ENCODE measurements at regions not wholly inside any gene's neighbourhood (a gene's known extent, or its start where the extent isn't known, plus 50 kb on each side); places are given as distances from the start of the nearest gene placed in this dataset.

DNA sequence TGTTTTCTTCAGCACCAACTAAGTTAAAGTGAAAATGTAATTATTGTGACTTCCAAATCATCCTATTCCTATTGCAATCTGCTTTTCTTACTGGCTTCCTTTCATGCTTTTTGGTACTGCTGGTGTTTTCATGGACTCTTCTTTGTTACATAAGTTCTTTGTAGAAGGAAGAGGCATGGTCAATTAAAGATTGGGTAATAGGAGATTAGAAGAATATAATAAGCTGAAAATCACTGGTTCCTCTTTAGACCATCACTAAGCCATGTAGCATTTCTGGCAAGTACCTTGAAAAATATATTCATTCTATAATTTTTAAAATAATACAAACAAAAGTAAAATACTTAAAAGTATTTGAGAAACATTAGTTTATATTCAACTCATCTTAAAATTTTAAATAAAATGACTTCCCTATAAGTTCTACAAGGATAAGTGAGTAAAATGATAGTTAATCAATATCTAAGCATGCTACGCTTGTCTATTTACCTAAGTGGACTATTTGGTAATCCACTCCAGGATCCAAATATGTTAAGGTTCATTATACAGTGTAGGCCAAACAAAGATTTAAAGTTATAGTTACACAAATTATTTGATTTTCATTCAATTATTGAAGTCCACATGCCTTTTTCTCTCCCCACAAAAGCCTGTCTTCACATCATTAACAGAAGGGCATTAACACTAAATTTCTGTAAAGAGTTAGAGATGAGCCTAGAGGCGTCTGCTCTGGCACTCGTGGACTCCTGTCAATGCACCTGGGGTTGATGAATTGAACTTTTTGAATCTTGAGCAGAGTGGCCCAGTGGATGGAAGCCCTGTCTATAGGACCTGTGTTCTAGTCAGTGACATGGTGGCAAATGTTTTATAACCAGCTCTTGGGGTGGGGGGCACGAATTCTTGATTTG is 408.1 kb downstream of the INHBA start:
- DNase-seq (ENCODE audit: low spot score): no peak

DNA sequence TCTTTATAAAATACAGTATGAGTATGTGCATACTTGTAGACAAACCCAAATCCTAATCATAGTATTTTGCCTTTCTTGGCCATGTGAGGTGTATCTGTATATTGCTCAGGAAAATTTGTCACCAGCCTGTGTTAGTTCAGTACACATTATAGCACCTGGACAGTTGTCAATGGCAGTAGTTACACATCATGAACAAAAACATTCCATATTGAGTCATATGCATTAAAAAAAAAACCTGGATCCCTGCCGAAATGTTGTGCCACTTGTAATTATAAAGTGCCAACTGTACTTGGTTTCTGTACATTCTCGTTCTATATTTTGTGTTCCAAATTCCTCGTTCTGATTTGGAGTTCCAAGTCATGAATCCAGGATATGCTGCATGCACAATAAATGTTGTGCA is 410.4 kb downstream of the INHBA start:
- no peak for DNase-seq (ENCODE audit: low spot score)

DNA sequence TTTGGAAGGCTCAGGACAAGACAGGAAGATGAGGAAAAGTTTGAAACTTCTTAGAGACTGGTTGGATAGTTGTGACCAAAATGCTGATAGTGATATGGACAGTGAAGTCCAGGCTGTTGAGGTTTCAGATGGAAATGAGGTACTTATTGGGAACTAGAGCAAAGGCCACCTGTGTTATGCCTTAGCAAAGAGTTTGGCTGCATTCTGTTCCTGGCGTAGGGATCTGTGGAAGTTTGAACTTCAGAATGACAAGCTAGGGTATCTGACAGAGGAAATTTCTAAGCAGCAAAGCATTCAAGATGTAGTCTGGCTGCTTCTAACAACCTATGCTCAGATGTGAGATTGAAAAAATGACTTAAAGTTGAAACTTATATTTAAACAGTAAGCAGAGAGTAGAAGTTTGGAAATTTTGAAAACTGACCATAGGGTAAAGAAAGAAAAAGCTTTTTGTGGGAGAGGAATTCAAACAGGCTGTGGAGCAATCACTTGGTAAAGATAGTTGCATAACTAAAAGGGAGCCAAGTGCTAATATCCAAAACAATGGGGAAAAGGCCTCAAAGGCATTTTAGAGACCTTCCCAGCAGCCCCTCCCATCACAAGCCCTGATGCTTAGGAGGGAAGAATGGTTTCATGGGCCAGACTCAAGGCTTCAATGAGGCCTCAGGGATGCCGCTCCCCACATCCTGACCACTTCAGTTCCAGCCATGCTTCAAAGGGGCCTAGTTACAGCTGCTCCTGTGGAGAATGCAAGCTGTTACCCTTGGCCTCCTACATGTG is 415.1 kb downstream of the INHBA start:
- no peak for DNase-seq (ENCODE audit: low spot score)

DNA sequence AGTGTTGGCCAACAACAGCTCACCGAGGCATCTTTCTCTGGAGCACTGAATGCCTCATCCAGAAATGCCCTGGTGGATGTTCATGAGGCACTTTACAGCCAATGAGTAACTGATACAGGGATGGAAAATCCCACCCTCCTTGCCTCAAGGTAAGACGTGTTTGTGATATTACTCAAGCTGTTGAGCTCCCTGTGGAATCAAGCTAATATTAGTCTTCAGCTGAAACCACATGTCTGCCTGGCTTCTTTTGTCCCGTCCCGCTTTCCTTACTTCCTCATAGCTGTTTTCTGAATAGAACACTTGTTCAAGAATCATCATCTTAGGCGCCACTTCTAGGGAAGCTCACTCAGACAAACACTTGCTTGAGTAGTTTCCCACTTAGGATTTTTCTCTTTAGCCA is 422.4 kb downstream of the INHBA start:
- no peak for DNase-seq (ENCODE audit: low spot score)

DNA sequence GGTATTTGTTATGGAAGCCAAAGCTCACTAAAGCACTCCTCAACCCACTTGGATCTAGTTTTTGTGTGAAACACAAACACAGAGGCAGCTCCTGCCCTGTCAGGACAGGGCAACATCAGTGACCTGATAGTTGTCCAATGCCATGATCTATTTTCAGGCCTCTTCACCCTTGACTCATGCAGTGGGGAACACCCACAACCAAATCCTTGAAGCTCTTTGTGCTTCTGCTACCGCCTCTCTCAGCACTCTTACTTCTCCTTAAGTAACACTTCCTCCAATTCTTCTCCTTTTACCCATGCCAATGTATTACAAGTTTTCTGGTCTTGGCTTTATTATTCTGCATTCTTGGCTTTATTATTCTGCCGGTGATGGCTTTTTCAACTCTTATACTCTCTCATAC is 425.3 kb downstream of the INHBA start:
- no peak for DNase-seq (ENCODE audit: low spot score)

DNA sequence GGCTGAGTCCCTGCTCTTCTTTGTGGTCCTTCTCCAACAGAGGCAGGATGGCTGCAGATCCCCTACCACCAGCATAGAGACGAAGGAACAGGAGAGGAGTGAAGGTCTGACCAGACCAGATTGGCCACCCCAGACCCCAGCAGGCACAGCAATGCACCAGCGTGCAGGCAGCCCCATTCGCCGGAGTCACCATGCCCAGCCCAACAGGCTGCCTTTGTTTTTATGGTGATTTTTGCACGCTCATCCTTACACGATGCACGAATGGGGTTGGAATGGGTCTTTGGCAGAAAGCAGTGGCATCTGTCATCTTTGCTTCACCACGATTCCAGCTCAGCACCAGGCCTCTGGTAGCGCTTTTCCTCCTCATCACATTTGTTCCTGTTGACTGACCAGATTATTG is 427.6 kb downstream of the INHBA start:
- no peak for DNase-seq (ENCODE audit: low spot score)

DNA sequence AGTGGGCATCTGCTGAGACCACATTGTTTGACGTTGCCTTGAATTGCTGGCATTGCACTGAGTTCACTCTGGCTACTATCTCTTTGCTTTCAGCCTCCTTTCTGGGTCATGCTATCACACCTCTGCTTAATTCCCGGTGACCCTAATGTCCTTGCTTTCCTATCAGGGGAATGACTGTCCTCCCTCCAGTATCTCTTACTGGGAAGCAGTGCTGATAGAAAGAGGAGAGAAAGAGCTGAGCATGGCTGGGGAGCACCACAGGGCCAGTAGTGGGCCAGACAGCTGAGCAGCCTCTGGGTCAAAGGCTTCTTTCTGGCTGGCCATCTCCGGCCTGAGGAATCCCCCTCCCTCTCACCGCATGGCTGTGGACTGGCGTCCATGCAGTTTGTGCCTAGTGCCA is 428.7 kb downstream of the INHBA start:
- DNase-seq (ENCODE audit: low spot score): no peak

DNA sequence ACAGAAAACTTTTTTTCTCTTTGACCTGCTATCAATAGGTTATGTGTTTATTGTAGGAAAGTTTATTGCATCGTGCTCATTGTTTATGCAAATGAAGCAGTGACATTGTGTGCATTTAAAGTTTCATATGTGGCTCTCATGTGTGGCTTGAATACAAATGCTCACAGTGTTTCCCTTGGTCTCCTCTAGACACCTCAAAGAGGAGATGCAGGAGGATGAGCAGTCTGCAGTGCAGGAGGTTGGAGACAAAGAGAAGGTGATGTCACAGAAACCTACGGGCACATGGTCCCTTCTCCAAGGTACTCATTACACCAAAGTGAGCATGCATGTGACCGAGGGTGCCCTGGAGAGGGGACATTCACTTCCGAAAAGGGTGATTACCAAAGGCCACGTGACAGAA is 430.2 kb downstream of the INHBA start:
- DNase-seq (ENCODE audit: low spot score): no peak

DNA sequence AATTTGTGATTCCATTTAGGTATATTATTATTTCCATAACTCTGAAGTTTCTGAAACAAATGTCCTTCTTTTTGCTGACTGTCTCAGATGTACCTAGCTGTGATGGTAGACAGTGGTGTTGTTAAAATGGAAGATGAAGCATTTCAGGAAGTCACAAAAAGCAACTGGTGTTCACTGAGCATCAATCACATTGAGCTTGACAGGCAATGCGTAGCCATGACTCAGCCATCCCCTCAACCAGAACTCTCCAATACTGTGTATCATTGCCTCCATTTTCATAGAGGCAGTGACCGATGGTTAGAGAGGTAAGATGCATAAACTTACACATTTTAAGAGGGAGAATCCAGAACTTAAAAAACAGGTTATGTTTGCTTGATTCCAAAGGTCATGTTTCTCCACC is 434.0 kb downstream of the INHBA start:
- no peak for DNase-seq (ENCODE audit: low spot score)

DNA sequence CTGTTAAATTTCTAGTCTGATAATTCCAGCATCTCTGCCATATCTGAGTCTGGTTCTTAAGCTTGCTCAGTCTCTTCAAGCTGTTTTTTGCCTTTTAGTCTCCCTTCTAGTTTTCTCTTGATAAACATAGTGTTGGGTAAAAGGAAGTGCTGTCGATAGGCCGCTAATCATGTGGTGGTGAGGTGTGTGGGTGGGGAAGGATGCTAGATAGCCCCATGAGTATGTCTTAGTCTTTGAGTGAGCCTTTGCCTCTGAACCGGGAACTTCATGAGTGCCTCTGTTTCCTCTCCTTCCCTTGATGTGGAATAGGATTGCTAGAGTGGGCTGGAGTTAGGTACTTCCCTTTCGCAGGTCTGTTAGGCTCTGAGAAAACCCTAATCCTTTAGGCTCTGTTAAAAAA is 441.8 kb downstream of the INHBA start:
- no peak for DNase-seq (ENCODE audit: low spot score)

DNA sequence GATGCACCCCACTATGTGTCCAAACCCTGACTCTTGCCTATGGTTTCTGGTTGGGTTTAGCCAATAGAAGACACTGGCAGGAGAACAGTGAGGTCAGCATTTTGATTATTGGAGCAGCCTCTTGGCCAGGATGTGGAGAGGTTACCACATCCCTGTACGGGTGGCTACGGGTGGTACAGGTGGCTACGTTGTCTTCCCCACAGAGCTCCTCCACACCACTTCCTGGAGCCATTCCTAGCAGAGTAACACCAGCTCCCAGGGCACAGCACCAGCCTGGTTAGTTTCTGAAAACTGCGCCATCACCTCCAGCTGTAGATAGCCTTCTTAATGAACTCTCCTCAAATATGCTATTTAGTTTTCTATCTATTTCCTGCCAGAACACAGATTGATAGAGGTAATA is 445.2 kb downstream of the INHBA start:
- DNase-seq (ENCODE audit: low spot score): no peak

DNA sequence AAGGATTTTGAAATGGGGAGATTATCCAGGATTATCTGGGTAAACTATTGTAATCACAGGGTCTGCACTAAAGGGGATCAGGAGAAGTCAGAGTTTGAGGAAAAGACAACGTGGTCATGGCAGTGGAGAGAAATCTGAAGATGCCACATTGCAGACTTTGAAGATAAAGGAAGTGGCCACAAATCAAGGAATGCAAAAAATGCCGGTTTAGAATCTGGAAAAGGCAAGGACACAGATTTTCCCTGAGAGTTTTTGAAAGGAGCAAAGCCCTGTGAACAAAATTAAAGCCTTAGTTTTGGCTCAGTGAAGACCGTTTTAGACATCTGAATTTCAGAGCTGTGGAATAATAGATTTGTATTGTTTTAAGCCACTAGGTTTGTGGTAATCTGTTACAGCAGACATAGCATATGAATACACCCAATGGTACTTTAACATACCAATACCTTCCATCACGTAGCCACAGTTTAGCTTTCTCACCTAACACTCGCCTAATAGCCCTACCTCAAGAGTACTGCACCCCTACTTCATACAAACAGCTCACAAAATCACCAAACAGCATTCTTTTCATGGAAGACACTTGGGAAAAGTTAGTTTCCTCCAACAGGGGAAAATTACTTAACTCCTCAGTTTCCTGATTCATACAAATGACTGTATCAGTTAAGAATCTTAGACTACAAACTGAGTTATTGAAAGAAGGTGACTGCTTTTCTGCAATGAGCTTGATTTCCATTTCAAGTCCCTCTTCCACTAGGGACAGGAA is 446.5 kb downstream of the INHBA start:
- no peak for DNase-seq (ENCODE audit: low spot score)

DNA sequence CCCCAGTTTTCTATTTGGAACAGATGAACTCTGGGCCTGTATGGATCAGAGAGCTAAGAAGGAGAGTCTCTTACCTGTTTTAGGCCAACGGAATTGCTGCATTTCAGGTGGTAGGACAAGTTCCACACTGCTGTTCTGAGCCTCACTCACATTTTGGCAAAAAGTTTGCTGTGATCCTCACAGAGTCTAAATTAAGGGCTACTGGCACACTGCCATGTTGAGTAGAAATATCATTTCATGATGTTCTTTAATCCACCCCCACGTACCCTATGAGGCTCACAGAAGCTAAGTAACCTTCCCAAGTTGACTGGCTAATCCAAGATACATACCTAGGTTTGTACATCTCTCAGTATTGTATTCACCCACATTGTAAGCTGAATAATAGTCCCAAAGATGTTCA is 447.2 kb downstream of the INHBA start:
- no peak for DNase-seq (ENCODE audit: low spot score)

DNA sequence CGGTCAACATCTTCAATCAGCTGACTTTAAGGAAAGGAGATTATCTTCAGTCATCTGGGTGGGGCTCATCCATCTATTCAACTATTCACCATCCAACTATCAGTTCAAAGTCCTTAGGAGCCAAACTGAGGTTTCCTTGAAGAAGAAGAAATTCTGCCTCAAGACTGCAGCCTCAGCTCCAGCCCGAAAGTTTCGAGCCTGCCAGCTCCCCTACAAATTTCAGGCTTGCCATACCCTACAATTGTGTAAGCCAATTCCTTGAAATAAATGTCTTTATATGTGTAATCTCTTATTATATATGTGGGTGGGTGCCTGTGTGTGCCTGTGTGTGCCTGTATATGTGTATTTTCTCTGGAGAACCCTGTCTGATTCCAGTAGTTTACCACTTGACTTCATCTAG is 447.8 kb downstream of the INHBA start:
- no peak for DNase-seq (ENCODE audit: low spot score)

DNA sequence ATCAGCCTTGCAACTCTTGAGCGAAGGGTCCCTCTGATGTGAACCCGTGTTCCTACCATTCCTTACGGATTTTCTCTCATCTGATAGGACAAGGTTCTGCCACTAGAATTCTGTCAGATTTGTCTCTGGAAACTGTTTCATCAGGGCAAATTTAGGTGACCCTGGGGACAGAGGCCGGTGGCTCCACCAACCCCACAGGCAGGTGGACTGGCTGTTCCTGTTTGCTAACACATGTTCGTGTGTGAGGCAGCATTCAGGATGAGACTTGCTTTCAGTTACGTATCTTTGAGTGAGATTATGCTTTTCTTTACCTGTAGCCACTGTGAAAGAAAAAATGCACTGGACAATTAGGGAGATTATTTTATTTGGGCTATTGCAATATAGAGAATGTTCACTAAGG is 449.9 kb downstream of the INHBA start:
- no peak for DNase-seq (ENCODE audit: low spot score)

DNA sequence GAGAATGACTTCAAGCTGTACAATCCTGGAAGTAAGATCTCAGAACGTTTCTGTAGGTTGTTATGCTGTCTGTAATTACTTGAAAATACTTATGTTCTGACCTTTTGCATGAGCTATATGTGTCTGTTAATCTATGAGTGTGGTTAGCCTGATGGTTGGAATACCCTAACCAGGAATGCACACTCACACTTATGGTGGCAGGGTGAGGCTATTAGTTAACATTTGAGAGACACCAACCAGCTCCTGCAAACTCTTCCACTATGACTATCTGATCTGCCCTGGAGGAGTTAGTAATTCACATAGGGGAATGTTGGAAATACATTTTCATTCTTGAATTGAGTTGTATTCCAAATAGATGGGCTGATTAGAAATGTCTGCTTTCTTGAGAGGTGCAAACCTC is 450.3 kb downstream of the INHBA start:
- no peak for DNase-seq (ENCODE audit: low spot score)

DNA sequence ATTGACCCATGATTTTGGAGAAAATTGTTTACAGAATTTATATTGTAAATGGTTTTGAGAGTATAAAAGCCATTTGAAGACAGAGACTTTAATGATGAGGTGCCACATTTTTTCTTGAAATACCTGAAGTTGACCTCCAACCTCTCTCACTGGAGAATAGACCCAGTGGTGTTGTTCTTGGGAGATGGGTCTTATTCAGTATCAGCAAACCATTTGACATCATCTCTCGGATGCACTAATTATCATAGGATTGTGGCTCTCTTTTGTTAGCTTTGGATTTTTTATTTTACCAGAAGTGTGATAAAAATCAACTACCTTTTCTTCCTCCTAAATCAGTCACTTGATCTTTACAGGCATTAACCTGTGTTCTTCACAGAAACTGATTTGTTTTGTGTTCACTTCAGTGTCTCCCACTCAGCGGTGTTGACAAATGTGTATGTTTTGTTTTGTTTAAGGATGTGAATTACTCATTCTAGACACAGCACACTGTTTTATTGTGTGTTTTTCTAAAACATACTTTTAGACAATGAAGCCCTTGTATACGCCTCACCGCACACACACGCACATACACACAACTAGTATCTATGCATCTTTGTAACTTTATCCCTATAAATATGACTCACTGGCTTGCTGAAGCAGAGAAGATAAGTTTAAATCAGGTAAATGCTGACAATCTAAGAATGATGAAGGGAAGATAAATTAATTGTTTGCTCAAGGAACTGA is 455.6 kb downstream of the INHBA start:
- DNase-seq (ENCODE audit: low spot score): no peak

DNA sequence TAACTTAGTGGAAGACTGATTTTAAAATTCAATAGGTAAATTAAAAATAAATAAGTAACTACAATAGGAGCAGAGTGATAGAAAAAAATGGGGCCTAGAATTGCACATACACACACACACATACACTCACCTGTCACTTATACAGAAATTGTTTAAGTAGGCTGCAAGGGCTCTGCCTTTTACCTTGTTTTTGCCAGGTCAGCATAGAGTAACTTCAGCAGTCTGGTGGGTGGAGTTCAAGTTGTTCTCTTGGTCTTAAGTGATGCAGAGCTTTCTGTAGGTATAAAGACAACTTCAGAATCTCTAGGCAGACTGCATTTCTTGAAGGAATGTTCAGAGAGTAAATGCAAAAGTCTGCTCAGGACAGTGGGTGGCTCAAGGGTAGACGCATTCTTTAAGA is 457.0 kb downstream of the INHBA start:
- DNase-seq (ENCODE audit: low spot score): no peak

DNA sequence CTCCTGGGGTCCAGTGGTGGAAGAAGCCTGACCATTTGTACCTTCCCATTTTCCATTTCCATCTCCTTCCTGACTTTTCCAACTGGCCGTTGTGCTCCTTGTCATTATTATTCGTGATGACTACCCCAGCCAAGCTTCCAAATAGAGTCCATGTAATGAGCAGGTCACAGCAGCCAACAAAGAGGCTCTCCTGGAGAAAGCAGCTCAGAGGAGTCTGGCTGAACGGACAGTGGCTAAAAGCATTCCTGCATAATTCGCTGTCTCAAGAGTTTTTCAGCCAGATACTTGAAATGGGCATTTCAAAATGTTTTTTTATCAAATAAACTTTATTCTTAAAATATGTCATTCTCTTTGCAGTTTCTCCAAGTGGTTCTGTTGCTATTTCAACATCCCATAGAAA is 458.6 kb downstream of the INHBA start:
- no peak for DNase-seq (ENCODE audit: low spot score)

DNA sequence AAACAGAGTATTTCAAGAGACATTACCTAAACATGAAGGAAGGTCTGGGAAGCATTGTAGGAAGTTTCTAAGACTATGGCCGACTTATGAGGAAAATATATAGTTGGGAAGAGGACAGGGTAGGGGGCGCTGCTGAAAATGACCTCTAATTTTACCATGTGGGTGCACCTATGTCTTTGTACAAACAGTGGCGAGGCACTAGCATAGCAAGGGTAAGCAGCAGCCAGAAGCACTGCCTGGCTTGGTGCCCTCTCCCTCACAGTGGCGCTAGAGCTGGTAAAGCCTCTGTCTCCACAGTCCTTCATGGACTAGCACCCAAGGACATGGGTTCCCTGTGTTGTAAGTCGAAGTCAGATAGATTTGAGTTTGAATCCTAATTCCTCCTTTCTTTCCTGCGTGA is 461.2 kb downstream of the INHBA start:
- DNase-seq (ENCODE audit: low spot score): no peak

DNA sequence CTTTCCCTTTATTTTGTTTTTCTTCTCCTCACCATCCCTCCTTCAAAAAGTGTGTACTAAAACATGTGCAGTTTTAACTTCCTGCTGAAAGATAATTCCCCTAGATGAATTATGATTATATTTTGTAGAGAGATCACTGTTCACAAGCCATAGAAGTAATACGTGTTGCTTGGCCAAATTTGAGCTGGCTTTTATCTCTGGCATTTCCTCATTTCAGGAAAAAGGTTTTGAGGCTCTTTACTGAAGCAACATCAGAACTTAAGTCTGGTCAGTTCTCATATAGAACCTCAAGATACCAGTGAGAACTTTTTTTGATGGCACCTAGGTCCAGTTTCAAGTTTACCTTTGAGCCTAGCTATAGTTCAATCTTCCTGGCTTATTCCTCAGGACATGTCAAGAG is 463.3 kb downstream of the INHBA start:
- no peak for DNase-seq (ENCODE audit: low spot score)

DNA sequence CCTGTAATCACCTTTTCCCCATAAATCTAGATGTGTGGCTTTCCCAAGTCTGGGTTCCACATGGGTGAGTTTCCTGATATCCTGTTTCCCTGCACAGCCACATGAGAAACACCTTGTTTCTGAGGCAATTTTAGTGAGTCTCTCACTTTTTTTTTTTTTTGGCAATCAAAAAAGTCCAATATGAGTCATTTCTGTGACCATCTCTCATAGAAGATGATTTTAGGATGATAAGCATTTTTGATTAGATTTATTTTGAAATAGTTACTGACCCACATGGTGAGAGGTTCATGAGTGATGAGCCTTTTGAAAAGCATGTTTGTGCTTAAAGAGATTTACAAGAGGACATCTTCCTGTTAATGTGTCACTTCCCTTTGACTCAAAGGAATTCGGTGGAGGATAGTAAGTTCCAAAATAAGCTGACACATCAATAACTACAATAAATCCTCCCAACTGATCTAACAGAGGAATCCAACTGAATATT is 464.0 kb downstream of the INHBA start:
- DNase-seq (ENCODE audit: low spot score): no peak

Data from CD4-positive, alpha-beta T cell treated with Interleukin-15 for 4 hours (primary cell).